Right lobe of liver (tissue), 6 donors: ENCODE measurements at regions not wholly inside any gene's neighbourhood (a gene's known extent, or its start where the extent isn't known, plus 50 kb on each side); places are given as distances from the start of the nearest gene placed in this dataset.
A peak's percentile ranks its signal among the peaks of the same experiment; 100 is the strongest.
"Not testable (repeated sequence)": the region's sequence is repeated elsewhere in the genome, so short reads cannot be mapped to it uniquely, and the experiment has no call there.

ENCODE experiments used
- ATAC-seq, 4 donors: fragments of 200-7000 bp; cut with Tn5 transposase; one replicate each; pipeline ENCODE4 v1.9.1; 2020; ENCODE audit warnings: mild to moderate bottlenecking in 4 of 4, moderate library complexity in 4 of 4
- DNase-seq, 3 donors: peaks; one replicate each; pipeline ENCODE4 v3.0.0-alpha.2; 2020
- H3K27ac ChIP-seq, 3 donors: fragments of 200-600 bp; one replicate each; pipeline ENCODE4 v1.8.0; 2022
- H3K27me3 ChIP-seq, 2 donors: fragments of 200-600 bp; one replicate each; pipeline ENCODE4 v1.8.0; 2022
- H3K36me3 ChIP-seq, 4 donors: fragments of 200-600 bp; sonication (generic) in 1 of 4; one replicate each; pipeline versions ENCODE4 v1.5.1 to v1.8.0; 2017 to 2022; ENCODE audit warnings: control low read depth in 1 of 4
- H3K4me1 ChIP-seq, 4 donors: fragments of 200-600 bp; sonication (generic) in 1 of 4; one replicate each; pipeline versions ENCODE4 v1.5.1 to v1.8.0; 2017 to 2022; ENCODE audit warnings: control low read depth in 1 of 4
- H3K4me3 ChIP-seq, 3 donors: fragments of 200-600 bp; one replicate each; pipeline ENCODE4 v1.8.0; 2022
- H3K9me3 ChIP-seq, 4 donors: fragments of 200-600 bp; sonication (generic) in 1 of 4; one replicate each; pipeline versions ENCODE4 v1.5.1 to v1.8.0; 2017 to 2022; ENCODE audit warnings: control low read depth in 1 of 4
- POLR2A ChIP-seq: fragments of 450-650 bp; IDR thresholded peaks from one replicate; pipeline ENCODE4 v1.6.1; 2017; ENCODE audit warnings: antibody characterized with exemption, mild to moderate bottlenecking
- WGBS: methylation state at CpG from one replicate; pipeline ENCODE4 v1.1.6; 2018; ENCODE audit warnings: low coverage, low lambda C conversion rate; ENCODE audit not compliant: insufficient coverage; ENCODE audit errors: missing lambda C conversion rate; 5-methylcytosine and 5-hydroxymethylcytosine counted together
- intact Hi-C, 2 donors: fragments of 100-400 bp; cut with DNase I; formaldehyde crosslinking; loops; one replicate each; pipeline versions ENCODE4 v1.11.2 to v1.14.1; 2022
- TF ChIP-seq, protein P1 (sequence below), 4 donors: fragments of 200-600 bp in 3 of 4; fragments of 450-650 bp in 1 of 4; IDR thresholded peaks; one replicate each; pipeline versions ENCODE4 v1.5.1 to v1.8.0; 2016 to 2022; ENCODE audit warnings: antibody characterized with exemption in 4 of 4, mild to moderate bottlenecking in 2 of 4
- donor health status: DM: no; HTN: yes; CAD: no.
- donor health status: DM: no; HTN: no; CAD: no.
- donor health status: DM: no; HTN: no; CAD: no.
- donor health status: DM: no; HTN: yes; CAD: no.
- donor health status: DM: no; HTN: yes; CAD: no.

DNA sequence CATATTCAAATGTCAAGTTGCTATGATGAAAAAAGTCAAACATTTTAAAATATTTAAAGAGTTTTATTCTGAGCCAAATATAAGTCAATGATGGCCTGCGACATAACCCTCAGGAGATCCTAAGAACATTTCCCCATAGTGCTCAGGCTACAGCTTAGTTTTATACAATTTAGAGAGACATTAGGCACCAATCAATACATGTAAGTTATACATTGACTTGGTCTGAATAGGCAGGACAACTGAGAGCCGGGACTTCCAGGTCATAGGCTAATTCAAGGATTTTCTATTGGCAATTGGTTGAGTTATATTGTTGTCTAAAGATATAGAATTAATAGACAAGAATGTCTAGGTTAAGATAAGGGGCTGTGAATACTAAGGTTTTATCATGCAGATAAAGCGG lies 64.5 kb downstream of the UGT2B28 start:
- H3K4me3 ChIP-seq, H3K36me3 ChIP-seq, H3K27ac ChIP-seq, H3K27me3 ChIP-seq, H3K4me1 ChIP-seq, DNase-seq, H3K9me3 ChIP-seq, intact Hi-C loops: not testable (repeated sequence)
- ATAC-seq, result peak in 1 of 4 donors; percentile 53
- 59% methylated on average over 3 of the region's 3 CpGs for WGBS

DNA sequence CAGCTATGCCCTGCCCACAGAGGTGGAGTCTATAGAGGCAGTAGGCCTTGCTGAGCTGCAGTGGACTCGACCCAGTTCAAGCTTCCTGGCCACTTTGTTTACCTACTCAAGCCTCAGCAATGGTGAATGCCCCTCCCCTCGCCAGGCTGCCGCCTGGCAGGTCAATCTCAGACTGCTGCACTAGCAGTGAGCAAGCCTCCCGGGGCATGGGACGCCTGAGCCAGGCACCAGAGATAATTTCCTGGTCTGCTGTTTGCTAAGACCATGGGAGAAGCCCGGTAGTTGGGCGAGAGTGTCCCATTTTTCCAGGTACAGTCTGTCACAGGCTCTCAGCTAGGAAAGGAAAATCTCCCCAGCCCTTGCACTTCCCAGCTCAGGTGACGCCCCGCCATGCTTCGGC lies 68.5 kb downstream of the UGT2B28 start:
- H3K4me3 ChIP-seq, H3K27me3 ChIP-seq, H3K9me3 ChIP-seq, H3K4me1 ChIP-seq, H3K27ac ChIP-seq, intact Hi-C loops, H3K36me3 ChIP-seq, DNase-seq, ATAC-seq: not testable (repeated sequence)
- WGBS, result 65% methylated on average over 2 of the region's 10 CpGs

DNA sequence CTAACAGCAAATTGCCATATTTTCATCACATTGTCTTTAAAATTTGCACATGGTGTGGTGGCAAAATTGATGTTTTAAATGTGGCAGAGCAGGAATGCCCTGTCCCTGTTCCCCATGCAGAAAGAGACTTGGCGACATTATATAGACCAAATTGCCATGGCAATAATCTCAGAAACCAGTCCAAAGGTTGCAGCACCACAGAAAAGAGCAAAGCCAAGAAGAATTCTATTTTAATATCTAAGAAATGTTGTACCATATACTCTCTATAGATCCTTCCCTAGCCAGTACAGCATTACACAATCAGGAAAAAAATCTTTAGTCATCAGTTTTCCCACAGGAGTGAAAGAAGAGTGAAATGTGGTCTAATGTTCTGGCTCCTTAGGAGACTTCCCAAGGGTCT lies 80.0 kb downstream of the UGT2B28 start:
- intact Hi-C loops, result no loop called here

DNA sequence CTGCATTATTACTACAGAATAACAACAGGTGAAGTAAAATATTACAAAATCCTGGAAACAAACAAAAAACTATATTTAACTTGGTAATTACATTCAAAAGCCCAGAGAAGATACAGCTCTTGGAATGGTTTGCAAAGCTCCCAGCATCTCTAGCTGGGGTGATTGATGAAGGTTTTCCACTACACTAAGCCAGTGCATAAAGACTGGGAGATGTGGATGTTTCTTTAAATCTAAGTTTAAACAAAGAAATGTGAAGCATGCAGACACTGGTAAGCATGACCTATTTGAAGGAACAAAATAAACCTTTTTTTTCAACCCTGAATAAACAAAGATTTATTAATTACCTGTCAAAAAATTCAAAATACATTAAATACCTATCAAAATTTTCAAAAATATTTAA lies 80.5 kb downstream of the UGT2B28 start:
- intact Hi-C loops, H3K4me3 ChIP-seq, H3K4me1 ChIP-seq, DNase-seq, H3K36me3 ChIP-seq, ATAC-seq, H3K27ac ChIP-seq, H3K9me3 ChIP-seq, H3K27me3 ChIP-seq: not testable (repeated sequence)

More for the DNA sequence above, 80.0 kb downstream of the UGT2B28 start:
- TF ChIP-seq POLR2A, result no peak
- TF ChIP-seq, protein P1, sequence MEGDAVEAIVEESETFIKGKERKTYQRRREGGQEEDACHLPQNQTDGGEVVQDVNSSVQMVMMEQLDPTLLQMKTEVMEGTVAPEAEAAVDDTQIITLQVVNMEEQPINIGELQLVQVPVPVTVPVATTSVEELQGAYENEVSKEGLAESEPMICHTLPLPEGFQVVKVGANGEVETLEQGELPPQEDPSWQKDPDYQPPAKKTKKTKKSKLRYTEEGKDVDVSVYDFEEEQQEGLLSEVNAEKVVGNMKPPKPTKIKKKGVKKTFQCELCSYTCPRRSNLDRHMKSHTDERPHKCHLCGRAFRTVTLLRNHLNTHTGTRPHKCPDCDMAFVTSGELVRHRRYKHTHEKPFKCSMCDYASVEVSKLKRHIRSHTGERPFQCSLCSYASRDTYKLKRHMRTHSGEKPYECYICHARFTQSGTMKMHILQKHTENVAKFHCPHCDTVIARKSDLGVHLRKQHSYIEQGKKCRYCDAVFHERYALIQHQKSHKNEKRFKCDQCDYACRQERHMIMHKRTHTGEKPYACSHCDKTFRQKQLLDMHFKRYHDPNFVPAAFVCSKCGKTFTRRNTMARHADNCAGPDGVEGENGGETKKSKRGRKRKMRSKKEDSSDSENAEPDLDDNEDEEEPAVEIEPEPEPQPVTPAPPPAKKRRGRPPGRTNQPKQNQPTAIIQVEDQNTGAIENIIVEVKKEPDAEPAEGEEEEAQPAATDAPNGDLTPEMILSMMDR (IDR thresholded peaks at IDR 0.05), result no peak
- no peak for DNase-seq
- no peak overlapping the region for H3K4me3 ChIP-seq
- no peak overlapping the region for H3K27ac ChIP-seq
- no peaks in the 10 kb centered on the region for H3K4me1 ChIP-seq
- H3K36me3 ChIP-seq, result no peaks in the 10 kb centered on the region
- H3K27me3 ChIP-seq, result no peaks in the 10 kb centered on the region
- peak in 2 of 4 donors; percentile 21 to 40 for ATAC-seq
- 33% methylated on average over 1 of the region's 1 CpG for WGBS
- no peaks in the 10 kb centered on the region for H3K9me3 ChIP-seq

DNA sequence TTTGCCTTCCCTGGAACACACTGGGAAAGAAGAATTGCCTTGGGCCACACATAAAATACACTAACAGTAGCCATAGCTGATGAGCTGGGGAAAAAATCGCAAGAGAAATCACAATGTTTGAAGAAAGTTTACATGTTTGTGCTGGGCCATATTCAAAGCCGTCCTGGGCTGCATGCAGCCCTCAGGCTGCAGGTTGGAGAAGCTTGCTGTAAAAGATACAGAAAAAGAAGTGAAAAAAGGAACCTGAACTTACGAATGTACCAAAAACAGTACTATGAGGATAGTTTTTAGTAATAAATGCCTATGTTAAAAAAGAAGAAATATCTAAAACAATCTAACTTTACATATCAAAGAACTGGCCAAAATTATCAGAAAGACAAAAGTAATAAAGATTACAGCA lies 82.1 kb downstream of the UGT2B28 start:
- Histone ChIP-seq H3K4me3 (no peak overlapping the region), H3K27me3 (no peaks in the 10 kb centered on the region), H3K27ac (no peak overlapping the region), H3K4me1 (no peaks in the 10 kb centered on the region), H3K9me3 (no peaks in the 10 kb centered on the region), H3K36me3 (no peaks in the 10 kb centered on the region)
- DNase-seq (no peak), ATAC-seq (no peak)
- 78% methylated on average over 3 of the region's 3 CpGs for WGBS
- TF ChIP-seq, protein P1 (IDR thresholded peaks at IDR 0.05), result no peak
- intact Hi-C loops, result no loop called here

DNA sequence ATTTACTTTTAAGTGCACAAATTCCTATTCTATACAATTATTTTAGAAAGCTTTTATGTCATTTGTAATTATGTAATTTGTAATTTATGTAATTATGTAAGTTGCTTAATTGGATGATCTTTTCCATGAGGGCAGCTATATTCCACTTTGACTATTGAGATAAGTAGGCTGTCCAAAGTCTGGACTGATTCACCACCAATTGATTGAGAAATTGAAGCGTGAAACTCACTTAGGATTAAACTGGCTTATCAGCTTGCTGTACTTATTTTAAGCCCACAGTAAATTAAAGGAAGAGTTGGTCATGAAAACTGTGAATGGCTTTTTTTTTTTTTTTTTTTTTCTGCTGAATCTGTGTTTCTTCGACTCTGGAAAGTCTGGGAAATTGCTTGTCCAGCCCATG lies 87.4 kb downstream of the UGT2B28 start:
- H3K4me3 ChIP-seq, intact Hi-C loops, H3K36me3 ChIP-seq, DNase-seq, H3K27ac ChIP-seq, H3K4me1 ChIP-seq, H3K9me3 ChIP-seq, H3K27me3 ChIP-seq: not testable (repeated sequence)
- 26% methylated on average over 2 of the region's 2 CpGs for WGBS
- peak in 1 of 4 donors; percentile 74 for ATAC-seq

DNA sequence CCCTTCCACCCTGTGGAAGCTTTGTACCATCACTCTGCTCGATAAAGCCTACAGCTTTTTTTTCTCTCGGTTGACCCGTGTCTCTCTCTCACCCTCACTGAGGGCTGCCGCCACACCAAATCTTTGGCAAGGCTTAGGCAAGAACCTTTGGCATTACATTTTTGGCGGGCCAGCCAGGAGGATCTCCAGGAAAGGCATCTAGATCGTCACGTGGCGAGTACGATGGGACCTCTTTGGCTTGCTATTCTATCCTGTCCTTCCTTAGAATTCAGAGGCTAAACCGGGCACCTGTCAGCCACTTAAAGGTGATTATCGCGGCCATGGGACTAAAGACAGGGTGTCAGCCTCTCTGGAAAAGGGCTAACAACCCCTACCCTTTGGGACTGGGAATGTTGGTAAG lies 96.2 kb downstream of the UGT2B28 start:
- Histone ChIP-seq H3K4me3 (no peak overlapping the region), H3K27me3 (no peaks in the 10 kb centered on the region), H3K36me3 (no peaks in the 10 kb centered on the region), H3K9me3 (no peaks in the 10 kb centered on the region), H3K27ac (no peak overlapping the region), H3K4me1 (no peaks in the 10 kb centered on the region)
- WGBS, result 87% methylated on average over 12 of the region's 12 CpGs
- DNase-seq, result no peak
- TF ChIP-seq POLR2A, result no peak
- TF ChIP-seq, protein P1 (IDR thresholded peaks at IDR 0.05), result no peak
- no peak for ATAC-seq
- intact Hi-C loops, result no loop called here
